ENCODE measurements at regions not wholly inside any gene's neighbourhood (a gene's known extent, or its start where the extent isn't known, plus 50 kb on each side); places are given as distances from the start of the nearest gene placed in this dataset.

- no peak overlapping the region for H3K9ac ChIP-seq (ENCODE audit: low read length)
- TF ChIP-seq CTCF (IDR thresholded peaks at IDR 0.05) (no peak), EZH2 (IDR thresholded peaks at IDR 0.05; ENCODE audit: borderline replicate concordance, insufficient read depth, low read depth, low read length, poor library complexity, severe bottlenecking) (no peak)
Measured at GRCh38 chr10:69733791-69734261, 67.9 kb upstream of the COL13A1 start.

DNA sequence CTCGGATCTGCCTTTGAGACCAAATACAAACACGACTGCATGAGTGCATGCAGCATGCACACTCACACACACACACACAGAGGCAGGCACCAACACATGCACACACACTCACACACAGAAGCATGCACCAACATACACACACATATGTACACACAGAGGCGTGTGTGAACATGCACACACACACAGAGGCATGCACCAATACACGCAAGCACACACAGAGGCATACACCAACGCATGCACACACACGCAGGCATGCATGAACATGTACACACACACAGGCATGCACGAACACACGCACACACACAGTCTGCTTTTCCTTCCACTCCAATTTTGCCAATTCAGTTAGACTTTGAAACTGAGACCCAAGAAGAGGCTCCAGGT, 67.3 kb upstream of the COL13A1 start:
- Mint-ChIP-seq H3K27ac (no peak overlapping the region), H3K4me1 (no peaks in the 10 kb centered on the region), H3K9me3 (ENCODE audit: insufficient read depth) (no peaks in the 10 kb centered on the region), H3K27me3 (no peaks in the 10 kb centered on the region), H3K4me3 (no peak overlapping the region)
- POLR2A ChIA-PET = no interaction called here
- no peak overlapping the region for H3K27ac ChIP-seq (ENCODE audit: low read length in 2 of 2)
- H3K27me3 ChIP-seq (replicated peaks in 1 of 4; ENCODE audit: control extremely low read depth in 1 of 4, control insufficient read depth in 3 of 4, insufficient read depth in 4 of 4, low read length in 3 of 4) = no peaks in the 10 kb centered on the region
- 94% methylated on average over 8 of the region's 8 CpGs for WGBS (ENCODE audit: insufficient coverage)
- H3K4me2 ChIP-seq (replicated peaks; ENCODE audit: low read depth, low read length, poor library complexity, severe bottlenecking) = no peak overlapping the region
- no peak for ATAC-seq (ENCODE audit: low read depth)
- H3K9me3 ChIP-seq (ENCODE audit: control extremely low read depth in 1 of 3, control insufficient read depth in 2 of 3, insufficient read depth in 1 of 3, low read length in 2 of 3) = peaks cover 0 to 4% (median 0%) of the 10 kb centered on the region in 3 donors
- TF ChIP-seq CTCF (IDR thresholded peaks at IDR 0.05) = no peak
- TF ChIP-seq EZH2 (IDR thresholded peaks at IDR 0.05; ENCODE audit: borderline replicate concordance, insufficient read depth, low read depth, low read length, poor library complexity, severe bottlenecking) = no peak
- no peaks in the 10 kb centered on the region for H3K36me3 ChIP-seq (replicated peaks in 1 of 2; ENCODE audit: control extremely low read depth in 1 of 2, control insufficient read depth in 1 of 2, extremely low read depth in 1 of 2, insufficient read depth in 2 of 2, low read length in 1 of 2)
- no peaks in the 10 kb centered on the region for H4K20me1 ChIP-seq (ENCODE audit: control insufficient read depth, insufficient read depth, low read length, poor library complexity, severe bottlenecking)
- H3K9ac ChIP-seq (ENCODE audit: low read length) = no peak overlapping the region
- CTCF ChIA-PET = no interaction called here
- intact Hi-C loops (cut with micrococcal nuclease) = no loop called here
- DNase-seq = no peak
- H2AFZ ChIP-seq (ENCODE audit: insufficient read depth, low read depth, low read length, poor library complexity, severe bottlenecking) = no peak overlapping the region
- H3K4me3 ChIP-seq (ENCODE audit: control extremely low read depth in 1 of 5, extremely low read depth in 1 of 5, insufficient read depth in 1 of 5, low read depth in 2 of 5, low read length in 4 of 5) = no peak overlapping the region
- H3K4me1 ChIP-seq (ENCODE audit: control insufficient read depth in 2 of 2, insufficient read depth in 2 of 2, low read length in 2 of 2) = no peaks in the 10 kb centered on the region
- no peaks in the 10 kb centered on the region for H3K79me2 ChIP-seq (ENCODE audit: control insufficient read depth, insufficient read depth, low read length)

More at GRCh38 chr10:69733791-69734261, 67.9 kb upstream of the COL13A1 start:
- H4K20me1 ChIP-seq (ENCODE audit: control insufficient read depth, insufficient read depth, low read length, poor library complexity, severe bottlenecking) = no peaks in the 10 kb centered on the region
- H3K4me2 ChIP-seq (replicated peaks; ENCODE audit: low read depth, low read length, poor library complexity, severe bottlenecking) = no peak overlapping the region
- WGBS (ENCODE audit: insufficient coverage) = 96% methylated on average over 3 of the region's 4 CpGs
- no peaks in the 10 kb centered on the region for H3K9me3 Mint-ChIP-seq (ENCODE audit: insufficient read depth)
- POLR2A ChIA-PET = no interaction called here
- no peak overlapping the region for H3K4me3 Mint-ChIP-seq
- no peak overlapping the region for H2AFZ ChIP-seq (ENCODE audit: insufficient read depth, low read depth, low read length, poor library complexity, severe bottlenecking)
- H3K9me3 ChIP-seq (ENCODE audit: control extremely low read depth in 1 of 3, control insufficient read depth in 2 of 3, insufficient read depth in 1 of 3, low read length in 2 of 3) = peaks cover 0 to 4% (median 0%) of the 10 kb centered on the region in 3 donors
- H3K4me3 ChIP-seq (ENCODE audit: control extremely low read depth in 1 of 5, extremely low read depth in 1 of 5, insufficient read depth in 1 of 5, low read depth in 2 of 5, low read length in 4 of 5) = no peak overlapping the region
- H3K4me1 Mint-ChIP-seq = no peaks in the 10 kb centered on the region
- intact Hi-C loops (cut with micrococcal nuclease) = no loop called here
- no peaks in the 10 kb centered on the region for H3K27me3 Mint-ChIP-seq
- H3K79me2 ChIP-seq (ENCODE audit: control insufficient read depth, insufficient read depth, low read length) = no peaks in the 10 kb centered on the region
- CTCF ChIA-PET = no interaction called here
- ATAC-seq (ENCODE audit: low read depth) (no peak), DNase-seq (no peak)
- no peaks in the 10 kb centered on the region for H3K36me3 ChIP-seq (replicated peaks in 1 of 2; ENCODE audit: control extremely low read depth in 1 of 2, control insufficient read depth in 1 of 2, extremely low read depth in 1 of 2, insufficient read depth in 2 of 2, low read length in 1 of 2)
- H3K27ac ChIP-seq (ENCODE audit: low read length in 2 of 2) = no peak overlapping the region
- H3K27ac Mint-ChIP-seq = no peak overlapping the region
- no peaks in the 10 kb centered on the region for H3K27me3 ChIP-seq (replicated peaks in 1 of 4; ENCODE audit: control extremely low read depth in 1 of 4, control insufficient read depth in 3 of 4, insufficient read depth in 4 of 4, low read length in 3 of 4)
- H3K4me1 ChIP-seq (ENCODE audit: control insufficient read depth in 2 of 2, insufficient read depth in 2 of 2, low read length in 2 of 2) = no peaks in the 10 kb centered on the region
